ENCODE measurements at regions not wholly inside any gene's neighbourhood (a gene's known extent, or its start where the extent isn't known, plus 50 kb on each side); places are given as distances from the start of the nearest gene placed in this dataset.

- ChIA-PET CTCF (ENCODE audit: low intra/inter-chr PET ratio, low total read pairs) (no interaction called here), POLR2A (no interaction called here)
- Histone ChIP-seq H3K4me1 (ENCODE audit: insufficient read depth, low read length) (no peaks in the 10 kb centered on the region), H3K27me3 (ENCODE audit: control insufficient read depth in 1 of 2, insufficient read depth in 2 of 2, low read length in 2 of 2) (no peaks in the 10 kb centered on the region), H3K9me3 (ENCODE audit: low read length) (no peaks in the 10 kb centered on the region), H3K79me2 (ENCODE audit: insufficient read depth, low read length) (no peaks in the 10 kb centered on the region), H3K4me2 (ENCODE audit: low read depth, low read length) (no peak overlapping the region), H2AFZ (ENCODE audit: low read length) (no peak overlapping the region), H3K9ac (ENCODE audit: insufficient read depth, low read depth, low read length) (no peak overlapping the region), H3K27ac (ENCODE audit: extremely low read length, insufficient read depth, low read length) (no peak overlapping the region), H3K36me3 (replicated peaks in 1 of 2; ENCODE audit: control insufficient read depth in 1 of 2, insufficient read depth in 2 of 2, low read length in 2 of 2) (no peaks in the 10 kb centered on the region), H3K4me3 (replicated peaks in 1 of 3; ENCODE audit: insufficient read depth in 1 of 3, low read depth in 2 of 3, low read length in 3 of 3) (no peak overlapping the region), H4K20me1 (ENCODE audit: insufficient read depth, low read length) (no peaks in the 10 kb centered on the region)
- WGBS (ENCODE audit: low lambda C conversion rate) = 13% methylated on average over 3 of the region's 3 CpGs
- DNase-seq (ENCODE audit: low spot score) = no peak
- intact Hi-C loops (cut with micrococcal nuclease; ENCODE audit: unreplicated experiment) (no loop called here), in situ Hi-C loops (cut with HindIII; ENCODE audit: extremely low pct_ligation_motif_present, low pct_unique_long_range_greater_than_20kb) (no loop called here)
- no peak for TF ChIP-seq DZIP1 (CRISPR knock-in tag; IDR thresholded peaks at IDR 0.05)
- TF ChIP-seq, protein P1, sequence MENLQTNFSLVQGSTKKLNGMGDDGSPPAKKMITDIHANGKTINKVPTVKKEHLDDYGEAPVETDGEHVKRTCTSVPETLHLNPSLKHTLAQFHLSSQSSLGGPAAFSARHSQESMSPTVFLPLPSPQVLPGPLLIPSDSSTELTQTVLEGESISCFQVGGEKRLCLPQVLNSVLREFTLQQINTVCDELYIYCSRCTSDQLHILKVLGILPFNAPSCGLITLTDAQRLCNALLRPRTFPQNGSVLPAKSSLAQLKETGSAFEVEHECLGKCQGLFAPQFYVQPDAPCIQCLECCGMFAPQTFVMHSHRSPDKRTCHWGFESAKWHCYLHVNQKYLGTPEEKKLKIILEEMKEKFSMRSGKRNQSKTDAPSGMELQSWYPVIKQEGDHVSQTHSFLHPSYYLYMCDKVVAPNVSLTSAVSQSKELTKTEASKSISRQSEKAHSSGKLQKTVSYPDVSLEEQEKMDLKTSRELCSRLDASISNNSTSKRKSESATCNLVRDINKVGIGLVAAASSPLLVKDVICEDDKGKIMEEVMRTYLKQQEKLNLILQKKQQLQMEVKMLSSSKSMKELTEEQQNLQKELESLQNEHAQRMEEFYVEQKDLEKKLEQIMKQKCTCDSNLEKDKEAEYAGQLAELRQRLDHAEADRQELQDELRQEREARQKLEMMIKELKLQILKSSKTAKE (CRISPR knock-in tag; IDR thresholded peaks at IDR 0.05; ENCODE audit: borderline replicate concordance) = no peak
- TF ChIP-seq MYC (CRISPR knock-in tag; IDR thresholded peaks at IDR 0.05; ENCODE audit: borderline replicate concordance) = no peak
- TF ChIP-seq RARG (CRISPR knock-in tag; IDR thresholded peaks at IDR 0.05; ENCODE audit: low read depth) = no peak
- no peak for TF ChIP-seq ZNF670 (CRISPR knock-in tag; IDR thresholded peaks at IDR 0.05; ENCODE audit: borderline replicate concordance)
- TF ChIP-seq BRD4 (CRISPR knock-in tag; IDR thresholded peaks at IDR 0.05) = no peak
- no peak for TF ChIP-seq ZNF713 (CRISPR knock-in tag; IDR thresholded peaks at IDR 0.05)
- TF ChIP-seq ELK4 (CRISPR knock-in tag; IDR thresholded peaks at IDR 0.05; ENCODE audit: borderline replicate concordance) = no peak
- no peak for TF ChIP-seq ZNF780A (CRISPR knock-in tag; IDR thresholded peaks at IDR 0.05)
- TF ChIP-seq PHF5A (CRISPR knock-in tag; IDR thresholded peaks at IDR 0.05; ENCODE audit: low read depth, unreplicated experiment) = no peak
- no peak for TF ChIP-seq AHR (CRISPR knock-in tag; IDR thresholded peaks at IDR 0.05)
- no peak for TF ChIP-seq ZFP41 (CRISPR knock-in tag; IDR thresholded peaks at IDR 0.05; ENCODE audit: borderline replicate concordance)
- TF ChIP-seq TMF1 (CRISPR knock-in tag; IDR thresholded peaks at IDR 0.05; ENCODE audit: low read depth) = no peak
- TF ChIP-seq KLF15 (CRISPR knock-in tag; IDR thresholded peaks at IDR 0.05; ENCODE audit: borderline replicate concordance) = no peak
- no peak for TF ChIP-seq TP53 (CRISPR knock-in tag; conservative IDR thresholded peaks at IDR 0.05)
- no peak for TF ChIP-seq RXRA (CRISPR knock-in tag; IDR thresholded peaks at IDR 0.05)
- TF ChIP-seq ZNF614 (CRISPR knock-in tag; IDR thresholded peaks at IDR 0.05; ENCODE audit: borderline replicate concordance) = no peak
- TF ChIP-seq KMT2B (CRISPR knock-in tag; IDR thresholded peaks at IDR 0.05) = no peak
- no peak for TF ChIP-seq MLX (CRISPR knock-in tag; IDR thresholded peaks at IDR 0.05)
- no peak for TF ChIP-seq MLLT10 (CRISPR knock-in tag; IDR thresholded peaks at IDR 0.05)
- BruUV-seq (replicated peaks) = no TSS peak
- ATAC-seq = no peak
- no peak for FAIRE-seq
Measured at GRCh38 chr5:167661605-167662004, 629.8 kb upstream of the WWC1 start.
